Kidney (tissue), 13 donors: ENCODE measurements at regions not wholly inside any gene's neighbourhood (a gene's known extent, or its start where the extent isn't known, plus 50 kb on each side); places are given as distances from the start of the nearest gene placed in this dataset.
"Not testable (repeated sequence)": the region's sequence is repeated elsewhere in the genome, so short reads cannot be mapped to it uniquely, and the experiment has no call there.

ENCODE experiments used
- DNase-seq, 5 donors: peaks; one replicate each; pipeline ENCODE4 v3.0.0-alpha.2; 2013 to 2020
- FAIRE-seq: peaks from 2 replicates; lab custom pipeline; 2012; peaks lifted over from hg19 to GRCh38; lab: Jason Lieb, UNC
- H3K27ac ChIP-seq, 2 donors: one replicate each; pipeline ENCODE4 v1.7.0; 2013; ENCODE audit warnings: low read depth in 2 of 2, low read length in 2 of 2, inconsistent platforms in 1 of 2
- H3K27me3 ChIP-seq: one replicate; pipeline ENCODE4 v1.7.1; 2013; ENCODE audit warnings: low read length, inconsistent platforms; ENCODE audit not compliant: control insufficient read depth, insufficient read depth
- H3K36me3 ChIP-seq, 3 donors: one replicate each; pipeline versions ENCODE4 v1.7.0 to v1.7.1; 2013; ENCODE audit warnings: low read length in 3 of 3, control low read depth in 1 of 3, inconsistent platforms in 1 of 3; ENCODE audit not compliant: insufficient read depth in 3 of 3, control insufficient read depth in 2 of 3
- H3K4me1 ChIP-seq, 3 donors: one replicate each; pipeline versions ENCODE4 v1.7.0 to v1.7.1; 2013; ENCODE audit warnings: low read length in 3 of 3, inconsistent platforms in 1 of 3, low read depth in 1 of 3; ENCODE audit not compliant: control insufficient read depth in 2 of 3, insufficient read depth in 2 of 3
- H3K4me3 ChIP-seq, 3 donors: one replicate each; pipeline versions ENCODE4 v1.7.0 to v1.8.1; 2013; ENCODE audit warnings: low read length in 3 of 3, control low read depth in 1 of 3, inconsistent platforms in 1 of 3
- H3K9ac ChIP-seq, 3 donors: one replicate each; pipeline versions ENCODE4 v1.7.0 to v1.7.1; 2013; ENCODE audit warnings: low read length in 3 of 3, control low read depth in 1 of 3, inconsistent platforms in 1 of 3
- H3K9me3 ChIP-seq, 3 donors: one replicate each; pipeline versions ENCODE4 v1.7.0 to v1.7.1; 2013; ENCODE audit warnings: low read length in 3 of 3, control low read depth in 1 of 3, inconsistent platforms in 1 of 3; ENCODE audit not compliant: control insufficient read depth in 2 of 3, insufficient read depth in 1 of 3
- CTCF ChIP-seq: IDR thresholded peaks from 3 replicates; pipeline ENCODE4 v1.5.1; 2012; ENCODE audit warnings: mild to moderate bottlenecking, moderate library complexity, borderline replicate concordance; ENCODE audit not compliant: insufficient read depth; ENCODE audit errors: extremely low read depth
- intact Hi-C: fragments of 100-400 bp; cut with DNase I; formaldehyde crosslinking; loops from one replicate; pipeline ENCODE4 v1.11.1; 2022
- donor health status: control.
- donor health status: control.
- donor health status: control.
- donor health status: control.
- donor health status: control.
- donor health status: DM: yes; HTN: yes; CAD: no.
- donor health status: Normal renal cell carcinoma (clear cell type).

- Histone ChIP-seq H3K4me1 (peaks cover 0 to 11% (median 4%) of the 10 kb centered on the region in 3 donors), H3K9me3 (peaks cover 0 to 7% (median 0%) of the 10 kb centered on the region in 3 donors), H3K4me3 (peak overlapping the region in 1 of 3 donors; percentile 20), H3K27me3 (no peaks in the 10 kb centered on the region), H3K36me3 (no peaks in the 10 kb centered on the region), H3K9ac (no peak overlapping the region), H3K27ac (peak overlapping the region; percentile 32 to 59)
- intact Hi-C loops: no loop called here
- FAIRE-seq (peak; percentile 89), DNase-seq (peak in 2 of 5 donors; percentile 61 to 69)
- TF ChIP-seq CTCF: no peak
Observed at GRCh38 chr15:61336026-61336638, 107.0 kb upstream of the RORA start.

- DNase-seq, H3K9me3 ChIP-seq, H3K4me3 ChIP-seq, H3K27me3 ChIP-seq, H3K9ac ChIP-seq, H3K36me3 ChIP-seq, FAIRE-seq, intact Hi-C loops, H3K27ac ChIP-seq: not testable (repeated sequence)
- H3K4me1 ChIP-seq: peaks cover 0 to 11% (median 4%) of the 10 kb centered on the region in 3 donors
Observed at GRCh38 chr15:61334714-61335113, 105.6 kb upstream of the RORA start.

DNA sequence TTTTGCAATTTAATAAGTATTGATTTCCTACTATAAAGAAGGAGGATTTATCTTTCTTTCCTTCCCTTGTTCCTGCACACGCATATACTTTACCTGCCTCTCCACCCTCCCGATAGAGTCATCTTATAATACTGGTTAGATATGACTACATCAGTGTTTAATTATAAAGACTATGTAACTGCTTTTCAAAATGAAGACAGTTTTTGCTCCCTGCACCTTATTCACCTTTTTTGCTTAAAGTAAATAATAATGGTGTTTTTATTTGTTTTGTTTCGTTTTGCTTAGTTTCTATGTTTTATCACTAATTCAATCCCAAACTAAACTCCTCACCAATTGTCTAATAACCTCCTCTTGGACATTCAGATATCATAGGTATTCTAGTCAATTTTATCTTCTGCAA is 101.9 kb upstream of the RORA start:
- no peak for TF ChIP-seq CTCF
- Histone ChIP-seq H3K9me3 (peaks cover 0 to 7% (median 0%) of the 10 kb centered on the region in 3 donors), H3K4me1 (peaks cover 0 to 3% (median 2%) of the 10 kb centered on the region in 3 donors), H3K36me3 (no peaks in the 10 kb centered on the region), H3K27me3 (no peaks in the 10 kb centered on the region), H3K9ac (no peak overlapping the region), H3K4me3 (no peak overlapping the region), H3K27ac (no peak overlapping the region)
- DNase-seq: no peak
- FAIRE-seq: no peak
- intact Hi-C loops: no loop called here

DNA sequence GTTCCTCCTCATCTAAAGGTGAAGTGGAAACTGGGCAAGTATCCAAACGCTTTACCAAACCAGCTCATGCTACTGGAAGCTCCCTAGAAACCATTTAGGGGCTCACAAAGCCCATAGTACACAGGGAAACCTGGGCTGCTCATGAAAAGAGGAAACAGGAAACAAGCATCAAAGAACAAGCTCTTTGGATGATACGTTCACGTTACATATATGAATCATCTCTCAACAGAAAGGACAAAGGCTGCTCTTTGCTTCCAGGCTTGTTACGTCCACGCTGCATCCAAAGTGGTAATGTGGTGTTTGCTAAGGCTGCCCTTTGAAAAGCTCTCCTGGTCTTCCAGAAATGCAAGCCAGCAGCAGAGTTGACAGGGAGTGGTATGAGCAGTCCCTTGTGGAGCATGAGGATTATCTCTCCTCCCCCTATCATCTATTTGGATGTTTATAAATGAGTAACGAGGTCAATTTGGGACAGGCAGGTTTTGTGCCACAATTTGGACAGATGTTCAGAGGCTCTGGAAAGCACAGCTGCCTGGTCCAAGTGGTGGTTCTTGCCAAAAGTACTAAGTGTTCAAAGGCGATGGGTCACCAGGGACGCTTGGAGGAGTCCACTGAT is 98.0 kb upstream of the RORA start:
- Histone ChIP-seq H3K9me3 (no peaks in the 10 kb centered on the region), H3K4me3 (no peak overlapping the region), H3K27me3 (no peaks in the 10 kb centered on the region), H3K27ac (no peak overlapping the region), H3K4me1 (no peaks in the 10 kb centered on the region), H3K9ac (no peak overlapping the region), H3K36me3 (no peaks in the 10 kb centered on the region)
- TF ChIP-seq CTCF: no peak
- intact Hi-C loops: no loop called here
- peak in 1 of 5 donors; percentile 18 for DNase-seq
- FAIRE-seq: no peak
